HS-5 (cell line): ENCODE measurements at regions not wholly inside any gene's neighbourhood (a gene's known extent, or its start where the extent isn't known, plus 50 kb on each side); places are given as distances from the start of the nearest gene placed in this dataset.
"Not testable (repeated sequence)": the region's sequence is repeated elsewhere in the genome, so short reads cannot be mapped to it uniquely, and the experiment has no call there.

Experiments
- DNase-seq: peaks from one replicate; pipeline ENCODE4 v3.0.0-alpha.2; 2012; ENCODE audit warnings: low read depth

GRCh38 chr1:232134365-232134764 lies 495.6 kb downstream of the SIPA1L2 start:
- no peak for DNase-seq

- DNase-seq = no peak
These were observed 497.4 kb downstream of the SIPA1L2 start for GRCh38 chr1:232132572-232132971.

GRCh38 chr1:232131715-232132391 lies 498.1 kb downstream of the SIPA1L2 start:
- no peak for DNase-seq

GRCh38 chr1:232130815-232131480 lies 499.0 kb downstream of the SIPA1L2 start:
- no peak for DNase-seq

- DNase-seq = peak; percentile 69
These were observed 500.6 kb downstream of the DISC1 start for GRCh38 chr1:232127190-232127589.

- DNase-seq = no peak
These were observed 497.4 kb downstream of the DISC1 start for GRCh38 chr1:232123775-232124659.

- not testable (repeated sequence) for DNase-seq
These were observed 491.3 kb downstream of the DISC1 start for GRCh38 chr1:232117903-232118302.

GRCh38 chr1:232114985-232115384 lies 488.4 kb downstream of the DISC1 start:
- DNase-seq = no peak

GRCh38 chr1:232112076-232112475 lies 485.5 kb downstream of the DISC1 start:
- no peak for DNase-seq

- no peak for DNase-seq
These were observed 485.0 kb downstream of the DISC1 start for GRCh38 chr1:232111611-232112010.

- DNase-seq = no peak
These were observed 483.9 kb downstream of the DISC1 start for GRCh38 chr1:232110281-232111090.

GRCh38 chr1:232109391-232109790 lies 482.8 kb downstream of the DISC1 start:
- DNase-seq = no peak

- DNase-seq = no peak
These were observed 482.0 kb downstream of the DISC1 start for GRCh38 chr1:232108598-232108997.

- no peak for DNase-seq
These were observed 479.8 kb downstream of the DISC1 start for GRCh38 chr1:232106415-232106814.

GRCh38 chr1:232105561-232105960 lies 479.0 kb downstream of the DISC1 start:
- DNase-seq = no peak

- DNase-seq = no peak
These were observed 474.6 kb downstream of the DISC1 start for GRCh38 chr1:232101231-232101630.

- no peak for DNase-seq
These were observed 470.2 kb downstream of the DISC1 start for GRCh38 chr1:232096751-232097150.
